ENCODE measurements at regions not wholly inside any gene's neighbourhood (a gene's known extent, or its start where the extent isn't known, plus 50 kb on each side); places are given as distances from the start of the nearest gene placed in this dataset.
"Not testable (repeated sequence)": the region's sequence is repeated elsewhere in the genome, so short reads cannot be mapped to it uniquely, and the experiment has no call there.

DNA sequence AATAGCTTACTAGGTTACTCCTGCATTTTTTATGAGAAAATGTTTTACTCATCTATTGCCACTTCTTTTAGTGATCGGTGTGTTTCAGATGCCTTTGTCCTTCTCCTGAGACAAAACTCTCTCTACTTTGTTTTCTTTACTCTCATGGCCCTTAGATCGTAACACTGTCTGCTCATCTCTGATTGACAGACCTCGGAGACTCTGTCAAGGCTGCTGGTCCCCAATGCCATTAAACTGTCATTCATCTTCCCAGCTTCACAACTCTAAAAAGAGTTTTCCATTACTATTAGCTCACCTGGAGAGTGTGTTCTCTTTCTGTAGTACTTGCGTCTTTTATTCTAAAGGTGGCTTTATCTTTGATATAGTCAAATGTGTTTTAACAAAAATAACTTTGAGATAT is 765.2 kb downstream of the SLITRK1 start:
- Histone ChIP-seq H3K9me3 (ENCODE audit: severe bottlenecking) (no peaks in the 10 kb centered on the region), H3K4me3 (ENCODE audit: severe bottlenecking) (no peak overlapping the region), H3K27me3 (ENCODE audit: insufficient read depth, poor library complexity, severe bottlenecking) (no peaks in the 10 kb centered on the region), H3K4me1 (ENCODE audit: insufficient read depth, poor library complexity, severe bottlenecking) (no peaks in the 10 kb centered on the region), H3K27ac (ENCODE audit: poor library complexity, severe bottlenecking) (no peak overlapping the region), H3K36me3 (ENCODE audit: low read depth) (no peaks in the 10 kb centered on the region)
- TF ChIP-seq, protein P1, sequence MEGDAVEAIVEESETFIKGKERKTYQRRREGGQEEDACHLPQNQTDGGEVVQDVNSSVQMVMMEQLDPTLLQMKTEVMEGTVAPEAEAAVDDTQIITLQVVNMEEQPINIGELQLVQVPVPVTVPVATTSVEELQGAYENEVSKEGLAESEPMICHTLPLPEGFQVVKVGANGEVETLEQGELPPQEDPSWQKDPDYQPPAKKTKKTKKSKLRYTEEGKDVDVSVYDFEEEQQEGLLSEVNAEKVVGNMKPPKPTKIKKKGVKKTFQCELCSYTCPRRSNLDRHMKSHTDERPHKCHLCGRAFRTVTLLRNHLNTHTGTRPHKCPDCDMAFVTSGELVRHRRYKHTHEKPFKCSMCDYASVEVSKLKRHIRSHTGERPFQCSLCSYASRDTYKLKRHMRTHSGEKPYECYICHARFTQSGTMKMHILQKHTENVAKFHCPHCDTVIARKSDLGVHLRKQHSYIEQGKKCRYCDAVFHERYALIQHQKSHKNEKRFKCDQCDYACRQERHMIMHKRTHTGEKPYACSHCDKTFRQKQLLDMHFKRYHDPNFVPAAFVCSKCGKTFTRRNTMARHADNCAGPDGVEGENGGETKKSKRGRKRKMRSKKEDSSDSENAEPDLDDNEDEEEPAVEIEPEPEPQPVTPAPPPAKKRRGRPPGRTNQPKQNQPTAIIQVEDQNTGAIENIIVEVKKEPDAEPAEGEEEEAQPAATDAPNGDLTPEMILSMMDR (IDR thresholded peaks at IDR 0.05; ENCODE audit: poor library complexity, severe bottlenecking): no peak
- DNase-seq (ENCODE audit: low spot score) (no peak), ATAC-seq (ENCODE audit: low read depth) (no peak)

DNA sequence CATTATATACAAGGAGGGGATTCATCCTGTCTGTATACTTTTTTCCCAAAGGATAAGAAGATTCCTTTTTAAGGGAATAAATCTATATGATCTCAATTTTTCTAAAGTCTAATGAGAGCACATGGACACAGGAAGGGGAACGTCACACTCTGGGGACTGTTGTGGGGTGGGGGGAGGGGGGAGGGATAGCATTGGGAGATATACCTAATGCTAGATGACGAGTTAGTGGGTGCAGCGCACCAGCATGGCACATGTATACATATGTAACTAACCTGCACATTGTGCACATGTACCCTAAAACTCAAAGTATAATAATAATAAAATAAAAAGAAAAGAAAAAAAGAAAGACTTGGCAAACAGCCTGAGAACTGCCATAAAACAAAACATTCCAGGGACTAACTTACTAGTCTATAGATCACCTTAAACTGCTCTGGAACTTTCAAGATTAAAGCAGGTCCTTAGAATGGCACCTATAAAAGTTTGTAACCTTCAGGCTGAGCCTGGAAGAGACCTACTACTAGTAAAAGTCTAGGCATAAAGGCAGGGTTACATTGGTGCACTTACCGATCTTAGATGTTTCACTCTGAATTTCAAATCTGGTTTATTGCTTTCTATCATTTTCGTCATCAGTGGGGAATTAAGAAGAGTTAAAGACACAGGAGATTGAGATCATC is 780.6 kb downstream of the SLITRK1 start:
- not testable (repeated sequence) for H3K4me1 ChIP-seq (ENCODE audit: insufficient read depth, poor library complexity, severe bottlenecking); H3K27me3 ChIP-seq (ENCODE audit: insufficient read depth, poor library complexity, severe bottlenecking); ATAC-seq (ENCODE audit: low read depth); H3K4me3 ChIP-seq (ENCODE audit: severe bottlenecking); DNase-seq (ENCODE audit: low spot score); H3K36me3 ChIP-seq (ENCODE audit: low read depth); H3K9me3 ChIP-seq (ENCODE audit: severe bottlenecking); H3K27ac ChIP-seq (ENCODE audit: poor library complexity, severe bottlenecking)

DNA sequence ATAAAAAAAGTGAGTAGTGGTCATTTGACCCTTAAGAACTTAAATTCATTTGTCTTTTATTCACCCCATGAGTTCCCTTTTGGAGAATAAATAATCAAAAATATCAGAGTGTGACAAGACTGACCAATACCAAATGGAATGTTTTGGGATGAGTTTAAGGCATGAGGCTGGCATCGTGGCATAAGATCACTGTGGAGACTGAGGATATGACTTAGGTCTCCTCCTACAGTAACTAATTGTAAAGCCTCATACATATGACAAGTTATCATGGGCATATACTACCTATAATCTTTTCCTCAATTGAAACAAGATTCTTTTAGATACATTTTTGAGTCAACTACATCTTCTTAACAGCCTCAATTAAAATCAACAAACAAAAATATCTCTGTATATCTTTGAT is 782.0 kb downstream of the SLITRK1 start:
- Histone ChIP-seq H3K4me3 (ENCODE audit: severe bottlenecking) (no peak overlapping the region), H3K27me3 (ENCODE audit: insufficient read depth, poor library complexity, severe bottlenecking) (no peaks in the 10 kb centered on the region), H3K27ac (ENCODE audit: poor library complexity, severe bottlenecking) (no peak overlapping the region), H3K9me3 (ENCODE audit: severe bottlenecking) (no peaks in the 10 kb centered on the region), H3K4me1 (ENCODE audit: insufficient read depth, poor library complexity, severe bottlenecking) (no peaks in the 10 kb centered on the region), H3K36me3 (ENCODE audit: low read depth) (no peaks in the 10 kb centered on the region)
- TF ChIP-seq, protein P1 (IDR thresholded peaks at IDR 0.05; ENCODE audit: poor library complexity, severe bottlenecking): no peak
- ATAC-seq (ENCODE audit: low read depth) (no peak), DNase-seq (ENCODE audit: low spot score) (no peak)

DNA sequence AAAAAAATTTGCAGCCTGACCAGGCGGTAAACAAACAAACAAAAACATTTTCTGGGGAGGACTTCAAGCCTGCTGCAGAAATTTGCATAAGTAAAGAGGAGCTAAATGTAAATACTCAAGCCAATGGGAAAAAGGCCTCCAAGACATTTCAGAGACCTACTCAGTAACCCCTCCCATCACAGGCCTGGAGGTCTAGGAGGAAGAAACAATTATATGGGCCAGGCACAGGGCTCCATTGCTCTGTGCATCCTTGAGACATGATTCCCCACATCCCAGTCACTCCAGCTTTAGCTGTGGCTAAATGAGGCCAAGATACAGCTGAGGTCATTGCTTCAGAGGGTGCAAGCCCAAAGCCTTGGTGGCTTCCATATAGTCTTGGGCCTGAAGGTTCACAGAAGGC is 793.4 kb downstream of the SLITRK1 start:
- Histone ChIP-seq H3K4me1 (ENCODE audit: insufficient read depth, poor library complexity, severe bottlenecking) (no peaks in the 10 kb centered on the region), H3K9me3 (ENCODE audit: severe bottlenecking) (no peaks in the 10 kb centered on the region), H3K36me3 (ENCODE audit: low read depth) (no peaks in the 10 kb centered on the region), H3K27ac (ENCODE audit: poor library complexity, severe bottlenecking) (no peak overlapping the region), H3K4me3 (ENCODE audit: severe bottlenecking) (no peak overlapping the region), H3K27me3 (ENCODE audit: insufficient read depth, poor library complexity, severe bottlenecking) (no peaks in the 10 kb centered on the region)
- ATAC-seq (ENCODE audit: low read depth) (no peak), DNase-seq (ENCODE audit: low spot score) (no peak)
- TF ChIP-seq, protein P1 (IDR thresholded peaks at IDR 0.05; ENCODE audit: poor library complexity, severe bottlenecking): no peak

DNA sequence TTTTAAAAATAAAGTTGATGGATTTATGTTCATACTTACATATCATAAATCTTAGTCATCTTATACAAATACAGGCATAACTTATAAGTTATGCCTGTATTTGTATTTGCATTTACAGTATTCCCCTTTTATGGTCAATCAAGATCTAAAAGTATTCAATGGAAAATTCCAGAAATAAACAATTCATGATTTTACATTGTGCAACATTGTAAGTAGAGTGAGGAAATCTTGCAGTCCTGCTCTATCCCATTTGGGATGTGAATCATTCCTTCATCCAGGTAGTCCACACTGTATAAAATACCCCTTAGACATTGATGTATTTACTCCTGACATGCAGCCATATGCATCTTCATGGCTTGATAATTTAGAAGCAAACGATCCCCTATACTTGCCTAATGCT is 795.3 kb downstream of the SLITRK1 start:
- H3K27me3 ChIP-seq (ENCODE audit: insufficient read depth, poor library complexity, severe bottlenecking): no peaks in the 10 kb centered on the region
- no peak for ATAC-seq (ENCODE audit: low read depth)
- TF ChIP-seq, protein P1 (IDR thresholded peaks at IDR 0.05; ENCODE audit: poor library complexity, severe bottlenecking): no peak
- no peak for DNase-seq (ENCODE audit: low spot score)
- H3K9me3 ChIP-seq (ENCODE audit: severe bottlenecking): no peaks in the 10 kb centered on the region
- H3K4me1 ChIP-seq (ENCODE audit: insufficient read depth, poor library complexity, severe bottlenecking): no peaks in the 10 kb centered on the region
- H3K27ac ChIP-seq (ENCODE audit: poor library complexity, severe bottlenecking): no peak overlapping the region
- no peaks in the 10 kb centered on the region for H3K36me3 ChIP-seq (ENCODE audit: low read depth)
- H3K4me3 ChIP-seq (ENCODE audit: severe bottlenecking): no peak overlapping the region
